ENCODE measurements at regions not wholly inside any gene's neighbourhood (a gene's known extent, or its start where the extent isn't known, plus 50 kb on each side); places are given as distances from the start of the nearest gene placed in this dataset.

DNA sequence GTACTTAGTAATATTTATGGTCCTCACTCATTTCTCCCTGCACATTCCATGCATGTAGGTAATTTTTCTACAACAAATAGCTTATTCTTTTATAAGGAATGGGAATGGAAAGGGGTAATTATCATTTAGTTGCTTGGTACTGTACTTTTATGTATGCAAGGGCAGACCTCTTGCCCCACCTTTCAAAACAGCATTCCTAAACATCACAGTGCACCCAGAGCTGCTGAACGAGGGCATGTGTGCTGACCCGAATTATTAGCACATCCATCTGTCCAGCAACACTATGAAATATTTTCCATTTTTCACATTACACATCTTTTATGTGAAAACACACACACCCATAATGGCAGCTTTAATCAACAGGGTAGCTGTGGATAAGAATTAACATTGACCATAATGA is 228.6 kb upstream of the ARRDC3 start (continued):
- TF ChIP-seq, protein P1, sequence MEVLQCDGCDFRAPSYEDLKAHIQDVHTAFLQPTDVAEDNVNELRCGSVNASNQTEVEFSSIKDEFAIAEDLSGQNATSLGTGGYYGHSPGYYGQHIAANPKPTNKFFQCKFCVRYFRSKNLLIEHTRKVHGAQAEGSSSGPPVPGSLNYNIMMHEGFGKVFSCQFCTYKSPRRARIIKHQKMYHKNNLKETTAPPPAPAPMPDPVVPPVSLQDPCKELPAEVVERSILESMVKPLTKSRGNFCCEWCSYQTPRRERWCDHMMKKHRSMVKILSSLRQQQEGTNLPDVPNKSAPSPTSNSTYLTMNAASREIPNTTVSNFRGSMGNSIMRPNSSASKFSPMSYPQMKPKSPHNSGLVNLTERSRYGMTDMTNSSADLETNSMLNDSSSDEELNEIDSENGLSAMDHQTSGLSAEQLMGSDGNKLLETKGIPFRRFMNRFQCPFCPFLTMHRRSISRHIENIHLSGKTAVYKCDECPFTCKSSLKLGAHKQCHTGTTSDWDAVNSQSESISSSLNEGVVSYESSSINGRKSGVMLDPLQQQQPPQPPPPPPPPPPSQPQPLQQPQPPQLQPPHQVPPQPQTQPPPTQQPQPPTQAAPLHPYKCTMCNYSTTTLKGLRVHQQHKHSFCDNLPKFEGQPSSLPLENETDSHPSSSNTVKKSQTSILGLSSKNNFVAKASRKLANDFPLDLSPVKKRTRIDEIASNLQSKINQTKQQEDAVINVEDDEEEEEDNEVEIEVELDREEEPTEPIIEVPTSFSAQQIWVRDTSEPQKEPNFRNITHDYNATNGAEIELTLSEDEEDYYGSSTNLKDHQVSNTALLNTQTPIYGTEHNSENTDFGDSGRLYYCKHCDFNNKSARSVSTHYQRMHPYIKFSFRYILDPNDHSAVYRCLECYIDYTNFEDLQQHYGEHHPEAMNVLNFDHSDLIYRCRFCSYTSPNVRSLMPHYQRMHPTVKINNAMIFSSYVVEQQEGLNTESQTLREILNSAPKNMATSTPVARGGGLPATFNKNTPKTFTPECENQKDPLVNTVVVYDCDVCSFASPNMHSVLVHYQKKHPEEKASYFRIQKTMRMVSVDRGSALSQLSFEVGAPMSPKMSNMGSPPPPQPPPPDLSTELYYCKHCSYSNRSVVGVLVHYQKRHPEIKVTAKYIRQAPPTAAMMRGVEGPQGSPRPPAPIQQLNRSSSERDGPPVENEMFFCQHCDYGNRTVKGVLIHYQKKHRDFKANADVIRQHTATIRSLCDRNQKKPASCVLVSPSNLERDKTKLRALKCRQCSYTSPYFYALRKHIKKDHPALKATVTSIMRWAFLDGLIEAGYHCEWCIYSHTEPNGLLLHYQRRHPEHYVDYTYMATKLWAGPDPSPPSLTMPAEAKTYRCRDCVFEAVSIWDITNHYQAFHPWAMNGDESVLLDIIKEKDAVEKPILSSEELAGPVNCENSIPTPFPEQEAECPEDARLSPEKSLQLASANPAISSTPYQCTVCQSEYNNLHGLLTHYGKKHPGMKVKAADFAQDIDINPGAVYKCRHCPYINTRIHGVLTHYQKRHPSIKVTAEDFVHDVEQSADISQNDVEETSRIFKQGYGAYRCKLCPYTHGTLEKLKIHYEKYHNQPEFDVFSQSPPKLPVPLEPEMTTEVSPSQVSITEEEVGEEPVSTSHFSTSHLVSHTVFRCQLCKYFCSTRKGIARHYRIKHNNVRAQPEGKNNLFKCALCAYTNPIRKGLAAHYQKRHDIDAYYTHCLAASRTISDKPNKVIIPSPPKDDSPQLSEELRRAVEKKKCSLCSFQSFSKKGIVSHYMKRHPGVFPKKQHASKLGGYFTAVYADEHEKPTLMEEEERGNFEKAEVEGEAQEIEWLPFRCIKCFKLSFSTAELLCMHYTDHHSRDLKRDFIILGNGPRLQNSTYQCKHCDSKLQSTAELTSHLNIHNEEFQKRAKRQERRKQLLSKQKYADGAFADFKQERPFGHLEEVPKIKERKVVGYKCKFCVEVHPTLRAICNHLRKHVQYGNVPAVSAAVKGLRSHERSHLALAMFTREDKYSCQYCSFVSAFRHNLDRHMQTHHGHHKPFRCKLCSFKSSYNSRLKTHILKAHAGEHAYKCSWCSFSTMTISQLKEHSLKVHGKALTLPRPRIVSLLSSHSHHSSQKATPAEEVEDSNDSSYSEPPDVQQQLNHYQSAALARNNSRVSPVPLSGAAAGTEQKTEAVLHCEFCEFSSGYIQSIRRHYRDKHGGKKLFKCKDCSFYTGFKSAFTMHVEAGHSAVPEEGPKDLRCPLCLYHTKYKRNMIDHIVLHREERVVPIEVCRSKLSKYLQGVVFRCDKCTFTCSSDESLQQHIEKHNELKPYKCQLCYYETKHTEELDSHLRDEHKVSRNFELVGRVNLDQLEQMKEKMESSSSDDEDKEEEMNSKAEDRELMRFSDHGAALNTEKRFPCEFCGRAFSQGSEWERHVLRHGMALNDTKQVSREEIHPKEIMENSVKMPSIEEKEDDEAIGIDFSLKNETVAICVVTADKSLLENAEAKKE (CRISPR knock-in tag; IDR thresholded peaks at IDR 0.05), result no peak
- no peak for TF ChIP-seq EZH2 (IDR thresholded peaks at IDR 0.05; ENCODE audit: low read depth, unreplicated experiment)

DNA sequence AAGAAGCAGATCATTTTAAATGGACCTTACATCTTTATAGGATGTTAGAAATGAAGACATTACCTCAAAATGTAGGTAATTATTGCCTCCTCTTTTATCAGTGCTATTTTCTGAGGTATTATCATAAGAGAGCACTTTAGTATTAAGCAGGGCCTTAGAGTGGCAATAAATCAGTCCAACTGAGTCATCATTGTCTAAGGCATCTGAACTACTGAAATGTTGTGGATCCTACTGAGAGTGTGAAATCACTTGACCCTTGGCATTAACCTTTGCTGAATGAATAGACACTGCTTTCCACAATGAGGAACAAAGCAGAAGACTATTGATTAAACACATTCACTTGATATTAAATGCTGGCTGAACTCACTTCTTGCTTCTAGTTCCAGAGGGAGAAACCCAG is 224.6 kb upstream of the ARRDC3 start:
- Mint-ChIP-seq H3K36me3 (ENCODE audit: low read depth) (no peaks in the 10 kb centered on the region), H3K27me3 (ENCODE audit: insufficient read depth, low read depth, poor library complexity) (no peaks in the 10 kb centered on the region), H3K9me3 (no peaks in the 10 kb centered on the region), H3K4me3 (no peak overlapping the region), H3K4me1 (no peaks in the 10 kb centered on the region), H3K27ac (no peak overlapping the region)
- H3K27ac ChIP-seq (ENCODE audit: low read depth), result no peak overlapping the region
- H3K79me2 ChIP-seq (replicated peaks; ENCODE audit: insufficient read depth), result no peaks in the 10 kb centered on the region
- no peaks in the 10 kb centered on the region for H3K9me2 ChIP-seq (ENCODE audit: insufficient read depth)
- ATAC-seq, result no peak
- H3K36me3 ChIP-seq (ENCODE audit: insufficient read depth), result no peaks in the 10 kb centered on the region
- H2AFZ ChIP-seq, result no peak overlapping the region
- no peaks in the 10 kb centered on the region for H3K4me1 ChIP-seq (ENCODE audit: insufficient read depth)
- H3K4me3 ChIP-seq, result no peak overlapping the region
- no peak overlapping the region for H3K4me2 ChIP-seq
- DNase-seq (ENCODE audit: low spot score), result no peak
- no peaks in the 10 kb centered on the region for H3K27me3 ChIP-seq (ENCODE audit: insufficient read depth)
- H3F3A ChIP-seq (replicated peaks; ENCODE audit: low read depth), result no peaks in the 10 kb centered on the region
- H4K20me1 ChIP-seq (replicated peaks; ENCODE audit: insufficient read depth), result no peaks in the 10 kb centered on the region
- TF ChIP-seq JUNB (IDR thresholded peaks at IDR 0.05; ENCODE audit: unreplicated experiment), result no peak
- TF ChIP-seq EZH2 (IDR thresholded peaks at IDR 0.05; ENCODE audit: low read depth, unreplicated experiment), result no peak
- TF ChIP-seq, protein P1 (CRISPR knock-in tag; IDR thresholded peaks at IDR 0.05), result no peak
- TF ChIP-seq, protein P2, sequence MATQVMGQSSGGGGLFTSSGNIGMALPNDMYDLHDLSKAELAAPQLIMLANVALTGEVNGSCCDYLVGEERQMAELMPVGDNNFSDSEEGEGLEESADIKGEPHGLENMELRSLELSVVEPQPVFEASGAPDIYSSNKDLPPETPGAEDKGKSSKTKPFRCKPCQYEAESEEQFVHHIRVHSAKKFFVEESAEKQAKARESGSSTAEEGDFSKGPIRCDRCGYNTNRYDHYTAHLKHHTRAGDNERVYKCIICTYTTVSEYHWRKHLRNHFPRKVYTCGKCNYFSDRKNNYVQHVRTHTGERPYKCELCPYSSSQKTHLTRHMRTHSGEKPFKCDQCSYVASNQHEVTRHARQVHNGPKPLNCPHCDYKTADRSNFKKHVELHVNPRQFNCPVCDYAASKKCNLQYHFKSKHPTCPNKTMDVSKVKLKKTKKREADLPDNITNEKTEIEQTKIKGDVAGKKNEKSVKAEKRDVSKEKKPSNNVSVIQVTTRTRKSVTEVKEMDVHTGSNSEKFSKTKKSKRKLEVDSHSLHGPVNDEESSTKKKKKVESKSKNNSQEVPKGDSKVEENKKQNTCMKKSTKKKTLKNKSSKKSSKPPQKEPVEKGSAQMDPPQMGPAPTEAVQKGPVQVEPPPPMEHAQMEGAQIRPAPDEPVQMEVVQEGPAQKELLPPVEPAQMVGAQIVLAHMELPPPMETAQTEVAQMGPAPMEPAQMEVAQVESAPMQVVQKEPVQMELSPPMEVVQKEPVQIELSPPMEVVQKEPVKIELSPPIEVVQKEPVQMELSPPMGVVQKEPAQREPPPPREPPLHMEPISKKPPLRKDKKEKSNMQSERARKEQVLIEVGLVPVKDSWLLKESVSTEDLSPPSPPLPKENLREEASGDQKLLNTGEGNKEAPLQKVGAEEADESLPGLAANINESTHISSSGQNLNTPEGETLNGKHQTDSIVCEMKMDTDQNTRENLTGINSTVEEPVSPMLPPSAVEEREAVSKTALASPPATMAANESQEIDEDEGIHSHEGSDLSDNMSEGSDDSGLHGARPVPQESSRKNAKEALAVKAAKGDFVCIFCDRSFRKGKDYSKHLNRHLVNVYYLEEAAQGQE (IDR thresholded peaks at IDR 0.05; ENCODE audit: unreplicated experiment), result no peak
- no peak for TF ChIP-seq ZNF114 (CRISPR knock-in tag; IDR thresholded peaks at IDR 0.05)
- no peak for TF ChIP-seq ZNF331 (CRISPR knock-in tag; IDR thresholded peaks at IDR 0.05; ENCODE audit: low read depth)

Data from GM23338 (cell line).